Coronary artery (tissue), 2 donors: ENCODE measurements at regions not wholly inside any gene's neighbourhood (a gene's known extent, or its start where the extent isn't known, plus 50 kb on each side); places are given as distances from the start of the nearest gene placed in this dataset.
"Not testable (repeated sequence)": the region's sequence is repeated elsewhere in the genome, so short reads cannot be mapped to it uniquely, and the experiment has no call there.

ENCODE experiments used
- DNase-seq: peaks from one replicate; pipeline ENCODE4 v3.0.0-alpha.2; 2017; ENCODE audit warnings: low spot score
- H3K27ac ChIP-seq, 2 donors: fragments of 200-600 bp; sonication (generic); one replicate each; pipeline ENCODE4 v1.5.1; 2016 to 2019
- H3K4me3 ChIP-seq: fragments of 200-600 bp; sonication (generic); 2 replicates; pipeline ENCODE4 v1.5.1; 2016; ENCODE audit warnings: mild to moderate bottlenecking, moderate library complexity
- CTCF ChIP-seq: fragments of 200-600 bp; sonication (generic); IDR thresholded peaks from one replicate; pipeline ENCODE4 v1.5.1; 2019; ENCODE audit warnings: antibody characterized with exemption

GRCh38 chr2:186342029-186342428 lies 144.0 kb upstream of the ZC3H15 start:
- DNase-seq: no peak
- Histone ChIP-seq H3K4me3 (no peak overlapping the region), H3K27ac (no peak overlapping the region)
- TF ChIP-seq CTCF: no peak

- H3K27ac ChIP-seq: no peak overlapping the region
- DNase-seq: no peak
- no peak overlapping the region for H3K4me3 ChIP-seq
- no peak for TF ChIP-seq CTCF
Observed at GRCh38 chr2:186345745-186346144, 140.3 kb upstream of the ZC3H15 start.

GRCh38 chr2:186346216-186346615 lies 139.8 kb upstream of the ZC3H15 start:
- no peak overlapping the region for H3K27ac ChIP-seq

GRCh38 chr2:186347472-186347871 lies 138.6 kb upstream of the ZC3H15 start:
- no peak for DNase-seq
- Histone ChIP-seq H3K4me3 (no peak overlapping the region), H3K27ac (no peak overlapping the region)
- no peak for TF ChIP-seq CTCF

More at GRCh38 chr2:186346216-186346615, 139.8 kb upstream of the ZC3H15 start:
- H3K4me3 ChIP-seq: no peak overlapping the region
- TF ChIP-seq CTCF: no peak
- no peak for DNase-seq

GRCh38 chr2:186348200-186348599 lies 137.9 kb upstream of the ZC3H15 start:
- Histone ChIP-seq H3K4me3 (no peak overlapping the region), H3K27ac (no peak overlapping the region)
- no peak for DNase-seq
- no peak for TF ChIP-seq CTCF

GRCh38 chr2:186349508-186349907 lies 136.6 kb upstream of the ZC3H15 start:
- no peak overlapping the region for H3K27ac ChIP-seq
- DNase-seq: no peak
- TF ChIP-seq CTCF: no peak

GRCh38 chr2:186354160-186354559 lies 131.9 kb upstream of the ZC3H15 start:
- DNase-seq: not testable (repeated sequence)

More at GRCh38 chr2:186349508-186349907, 136.6 kb upstream of the ZC3H15 start:
- H3K4me3 ChIP-seq: no peak overlapping the region

GRCh38 chr2:186365406-186365805 lies 120.7 kb upstream of the ZC3H15 start:
- TF ChIP-seq CTCF: no peak
- Histone ChIP-seq H3K4me3 (no peak overlapping the region), H3K27ac (no peak overlapping the region)
- no peak for DNase-seq

More at GRCh38 chr2:186354160-186354559, 131.9 kb upstream of the ZC3H15 start:
- H3K27ac ChIP-seq, H3K4me3 ChIP-seq: not testable (repeated sequence)
